Panc1 (cell line): ENCODE measurements at regions not wholly inside any gene's neighbourhood (a gene's known extent, or its start where the extent isn't known, plus 50 kb on each side); places are given as distances from the start of the nearest gene placed in this dataset.

Experiments
- ATAC-seq: fragments of 200-7000 bp; cut with Tn5 transposase; 2 replicates; pipeline ENCODE4 v1.9.1; 2020; ENCODE audit warnings: mild to moderate bottlenecking, moderate library complexity
- BruUV-seq: library from RNA; stranded (reverse); fragments of 400-500 nt; replicated peaks from 2 replicates; lab custom pipeline; 2021; lab: Mats Ljungman, UMichigan
- CTCF ChIA-PET: fragments of 300-600 bp; sonication (Branson Sonifier 250); formaldehyde crosslinking; loops from one replicate; lab custom pipeline; 2022; ENCODE audit warnings: antibody characterized with exemption; lab: Charles Lee
- POLR2A ChIA-PET: fragments of 300-600 bp; sonication (Branson Sonifier 250); formaldehyde crosslinking; loops from one replicate; lab custom pipeline; 2022; ENCODE audit warnings: antibody characterized with exemption; lab: Charles Lee
- DNase-seq: peaks from one replicate; pipeline ENCODE4 v3.0.0-alpha.2; 2010; ENCODE audit warnings: low read depth, low spot score
- H3K27ac ChIP-seq: 2 replicates; pipeline ENCODE4 v1.5.1; 2011; ENCODE audit warnings: mild to moderate bottlenecking, low read length, inconsistent platforms
- H3K27me3 ChIP-seq: fragments of 200-500 bp; sonication (Bioruptor generic); 2 replicates; pipeline ENCODE4 v1.6.0; 2014; ENCODE audit warnings: low read length, inconsistent platforms; ENCODE audit not compliant: control insufficient read depth, insufficient read depth
- H3K36me3 ChIP-seq: fragments of 200-500 bp; sonication (Bioruptor generic); 2 replicates; pipeline ENCODE4 v1.5.1; 2014; ENCODE audit warnings: inconsistent platforms, mild to moderate bottlenecking, low read length, moderate library complexity; ENCODE audit not compliant: control insufficient read depth, insufficient read depth
- H3K4me1 ChIP-seq: 2 replicates; pipeline ENCODE4 v1.5.1; 2011; ENCODE audit warnings: inconsistent platforms, mild to moderate bottlenecking, low read length, moderate library complexity; ENCODE audit not compliant: control insufficient read depth, insufficient read depth
- H3K4me3 ChIP-seq, 2 experiments: 2 replicates each; pipeline ENCODE4 v1.5.1; 2011 to 2012; ENCODE audit warnings: low read depth in 2 of 2, low read length in 2 of 2, mild to moderate bottlenecking in 2 of 2, inconsistent platforms in 1 of 2, moderate library complexity in 1 of 2
- H3K9me3 ChIP-seq: fragments of 200-500 bp; sonication (Bioruptor generic); 2 replicates; pipeline ENCODE4 v1.5.1; 2014; ENCODE audit warnings: low read depth, mild to moderate bottlenecking, inconsistent platforms, low read length, moderate library complexity; ENCODE audit not compliant: control insufficient read depth, insufficient read depth
- POLR2AphosphoS5 ChIP-seq: IDR thresholded peaks from 2 replicates; pipeline ENCODE4 v1.6.1; 2012; ENCODE audit warnings: mild to moderate bottlenecking, low read depth, low read length, moderate library complexity
- SIN3A ChIP-seq: IDR thresholded peaks from 2 replicates; pipeline ENCODE4 v1.6.1; 2012; ENCODE audit warnings: low read depth, mild to moderate bottlenecking, low read length, moderate library complexity, borderline replicate concordance; ENCODE audit not compliant: insufficient read depth
- TCF7L2 ChIP-seq: IDR thresholded peaks from 2 replicates; pipeline ENCODE4 v1.6.1; 2011; ENCODE audit warnings: mild to moderate bottlenecking, low read depth, low read length, inconsistent platforms
- in situ Hi-C: cut with HindIII; loops from 2 replicates; pipeline ENCODE4 v1.10.0; 2016; ENCODE audit warnings: low sequenced_read_pairs, low pct_unique_long_range_greater_than_20kb
- intact Hi-C: fragments of 100-400 bp; cut with micrococcal nuclease; formaldehyde crosslinking; loops from one replicate; pipeline ENCODE4 v1.10.0; 2022; ENCODE audit not compliant: unreplicated experiment
- TF ChIP-seq, protein P1 (sequence below): fragments of 450-650 bp; IDR thresholded peaks from 2 replicates; pipeline ENCODE4 v1.5.1; 2017; ENCODE audit warnings: mild to moderate bottlenecking
- TF ChIP-seq, protein P2 (sequence below), 2 experiments: IDR thresholded peaks; 2 replicates each; pipeline ENCODE4 v1.6.1; 2011 to 2012; ENCODE audit warnings: low read depth in 2 of 2, control low read depth in 1 of 2, low read length in 1 of 2, mild to moderate bottlenecking in 1 of 2, moderate library complexity in 1 of 2; ENCODE audit not compliant: insufficient read depth in 1 of 2

DNA sequence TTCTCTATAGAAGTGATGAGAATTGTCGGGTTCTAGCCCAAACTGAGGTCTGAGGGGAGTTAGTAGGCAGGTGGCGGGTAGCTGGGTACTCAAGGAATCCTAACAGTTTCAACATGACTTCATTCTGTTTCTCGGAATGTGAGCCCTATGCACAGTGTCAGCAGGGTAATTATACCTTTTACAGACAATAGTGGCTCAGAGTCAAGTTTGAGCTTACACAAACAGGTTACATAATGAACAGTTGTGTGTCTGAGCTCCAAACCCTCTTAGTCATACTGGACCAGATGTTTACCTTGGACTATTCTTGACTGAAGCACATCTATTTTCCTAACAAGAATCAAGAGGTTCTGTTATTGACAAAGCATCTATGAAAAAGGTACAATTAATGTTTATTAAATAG, 1066.7 kb upstream of the PCDH20 start:
- DNase-seq (no peak), ATAC-seq (no peak)
- TF ChIP-seq TCF7L2: no peak
- TF ChIP-seq POLR2AphosphoS5: no peak
- no peak for TF ChIP-seq SIN3A
- TF ChIP-seq, protein P1, sequence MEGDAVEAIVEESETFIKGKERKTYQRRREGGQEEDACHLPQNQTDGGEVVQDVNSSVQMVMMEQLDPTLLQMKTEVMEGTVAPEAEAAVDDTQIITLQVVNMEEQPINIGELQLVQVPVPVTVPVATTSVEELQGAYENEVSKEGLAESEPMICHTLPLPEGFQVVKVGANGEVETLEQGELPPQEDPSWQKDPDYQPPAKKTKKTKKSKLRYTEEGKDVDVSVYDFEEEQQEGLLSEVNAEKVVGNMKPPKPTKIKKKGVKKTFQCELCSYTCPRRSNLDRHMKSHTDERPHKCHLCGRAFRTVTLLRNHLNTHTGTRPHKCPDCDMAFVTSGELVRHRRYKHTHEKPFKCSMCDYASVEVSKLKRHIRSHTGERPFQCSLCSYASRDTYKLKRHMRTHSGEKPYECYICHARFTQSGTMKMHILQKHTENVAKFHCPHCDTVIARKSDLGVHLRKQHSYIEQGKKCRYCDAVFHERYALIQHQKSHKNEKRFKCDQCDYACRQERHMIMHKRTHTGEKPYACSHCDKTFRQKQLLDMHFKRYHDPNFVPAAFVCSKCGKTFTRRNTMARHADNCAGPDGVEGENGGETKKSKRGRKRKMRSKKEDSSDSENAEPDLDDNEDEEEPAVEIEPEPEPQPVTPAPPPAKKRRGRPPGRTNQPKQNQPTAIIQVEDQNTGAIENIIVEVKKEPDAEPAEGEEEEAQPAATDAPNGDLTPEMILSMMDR: no peak
- TF ChIP-seq, protein P2, sequence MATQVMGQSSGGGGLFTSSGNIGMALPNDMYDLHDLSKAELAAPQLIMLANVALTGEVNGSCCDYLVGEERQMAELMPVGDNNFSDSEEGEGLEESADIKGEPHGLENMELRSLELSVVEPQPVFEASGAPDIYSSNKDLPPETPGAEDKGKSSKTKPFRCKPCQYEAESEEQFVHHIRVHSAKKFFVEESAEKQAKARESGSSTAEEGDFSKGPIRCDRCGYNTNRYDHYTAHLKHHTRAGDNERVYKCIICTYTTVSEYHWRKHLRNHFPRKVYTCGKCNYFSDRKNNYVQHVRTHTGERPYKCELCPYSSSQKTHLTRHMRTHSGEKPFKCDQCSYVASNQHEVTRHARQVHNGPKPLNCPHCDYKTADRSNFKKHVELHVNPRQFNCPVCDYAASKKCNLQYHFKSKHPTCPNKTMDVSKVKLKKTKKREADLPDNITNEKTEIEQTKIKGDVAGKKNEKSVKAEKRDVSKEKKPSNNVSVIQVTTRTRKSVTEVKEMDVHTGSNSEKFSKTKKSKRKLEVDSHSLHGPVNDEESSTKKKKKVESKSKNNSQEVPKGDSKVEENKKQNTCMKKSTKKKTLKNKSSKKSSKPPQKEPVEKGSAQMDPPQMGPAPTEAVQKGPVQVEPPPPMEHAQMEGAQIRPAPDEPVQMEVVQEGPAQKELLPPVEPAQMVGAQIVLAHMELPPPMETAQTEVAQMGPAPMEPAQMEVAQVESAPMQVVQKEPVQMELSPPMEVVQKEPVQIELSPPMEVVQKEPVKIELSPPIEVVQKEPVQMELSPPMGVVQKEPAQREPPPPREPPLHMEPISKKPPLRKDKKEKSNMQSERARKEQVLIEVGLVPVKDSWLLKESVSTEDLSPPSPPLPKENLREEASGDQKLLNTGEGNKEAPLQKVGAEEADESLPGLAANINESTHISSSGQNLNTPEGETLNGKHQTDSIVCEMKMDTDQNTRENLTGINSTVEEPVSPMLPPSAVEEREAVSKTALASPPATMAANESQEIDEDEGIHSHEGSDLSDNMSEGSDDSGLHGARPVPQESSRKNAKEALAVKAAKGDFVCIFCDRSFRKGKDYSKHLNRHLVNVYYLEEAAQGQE (IDR thresholded peaks at IDR 0.05; ENCODE audit: insufficient read depth in 1 of 2, low read depth in 2 of 2, low read length in 1 of 2): no peak
- intact Hi-C loops (no loop called here), in situ Hi-C loops (no loop called here)
- Histone ChIP-seq H3K36me3 (no peaks in the 10 kb centered on the region), H3K27me3 (no peaks in the 10 kb centered on the region), H3K4me3 (no peak overlapping the region), H3K4me1 (no peaks in the 10 kb centered on the region), H3K9me3 (no peaks in the 10 kb centered on the region), H3K27ac (no peak overlapping the region)
- ChIA-PET POLR2A (no interaction called here), CTCF (no interaction called here)
- BruUV-seq: no TSS peak

DNA sequence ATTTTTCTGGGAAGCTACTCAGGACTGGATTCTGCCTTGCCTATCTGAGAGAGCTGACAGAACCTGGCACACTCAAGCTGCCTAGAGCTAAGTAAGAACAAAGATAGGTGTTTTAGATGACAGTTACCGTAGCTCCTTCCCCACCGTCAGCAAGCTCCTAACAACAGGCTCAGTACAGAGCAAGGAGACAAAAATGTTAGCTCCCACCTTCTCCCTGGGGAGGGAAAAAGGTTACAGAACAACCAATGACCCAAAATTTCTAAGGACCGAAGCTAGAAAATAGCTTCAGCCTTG, 1058.2 kb upstream of the PCDH20 start:
- no TSS peak for BruUV-seq
- ATAC-seq: no peak
- Histone ChIP-seq H3K4me3 (no peak overlapping the region), H3K36me3 (no peaks in the 10 kb centered on the region), H3K4me1 (no peaks in the 10 kb centered on the region), H3K27me3 (no peaks in the 10 kb centered on the region), H3K27ac (no peak overlapping the region), H3K9me3 (no peaks in the 10 kb centered on the region)
- TF ChIP-seq, protein P2 (IDR thresholded peaks at IDR 0.05; ENCODE audit: insufficient read depth in 1 of 2, low read depth in 2 of 2, low read length in 1 of 2): no peak
- TF ChIP-seq POLR2AphosphoS5 (no peak), SIN3A (no peak), TCF7L2 (no peak)
- TF ChIP-seq, protein P1: no peak
- DNase-seq: no peak
- intact Hi-C loops: no loop called here
- in situ Hi-C loops: no loop called here
- ChIA-PET CTCF (no interaction called here), POLR2A (no interaction called here)
